Lung (tissue), 11 donors: ENCODE measurements at regions not wholly inside any gene's neighbourhood (a gene's known extent, or its start where the extent isn't known, plus 50 kb on each side); places are given as distances from the start of the nearest gene placed in this dataset.

Experiments used
- ATAC-seq: fragments of 200-7000 bp; cut with Tn5 transposase; one replicate; pipeline ENCODE4 v1.9.1; 2020; ENCODE audit warnings: moderate number of reproducible peaks; ENCODE audit not compliant: insufficient read depth, low FRiP score
- DNase-seq, 3 donors: peaks; one replicate each; pipeline ENCODE4 v3.0.0-alpha.2; 2013 to 2017
- H3K27ac ChIP-seq, 2 donors: one replicate each; pipeline ENCODE4 v1.5.1; 2013; ENCODE audit warnings: mild to moderate bottlenecking in 2 of 2, moderate library complexity in 2 of 2, control low read depth in 1 of 2, inconsistent platforms in 1 of 2, low read depth in 1 of 2, low read length in 1 of 2
- H3K27me3 ChIP-seq, 3 donors: one replicate each; pipeline ENCODE4 v1.5.1; 2013; ENCODE audit warnings: low read length in 2 of 3; ENCODE audit not compliant: control insufficient read depth in 3 of 3, insufficient read depth in 3 of 3
- H3K36me3 ChIP-seq, 4 donors: one replicate each; pipeline ENCODE4 v1.5.1; 2013; ENCODE audit warnings: low read length in 4 of 4, mild to moderate bottlenecking in 1 of 4, moderate library complexity in 1 of 4; ENCODE audit not compliant: control insufficient read depth in 4 of 4, insufficient read depth in 4 of 4
- H3K4me1 ChIP-seq, 5 donors: one replicate each; pipeline ENCODE4 v1.5.1; 2013; ENCODE audit warnings: low read length in 5 of 5, mild to moderate bottlenecking in 2 of 5, moderate library complexity in 1 of 5; ENCODE audit not compliant: control insufficient read depth in 5 of 5, insufficient read depth in 5 of 5
- H3K4me3 ChIP-seq: one replicate; pipeline ENCODE4 v1.5.1; 2013; ENCODE audit warnings: mild to moderate bottlenecking, control low read depth, moderate library complexity
- H3K9ac ChIP-seq, 2 donors: one replicate each; pipeline ENCODE4 v1.5.1; 2013; ENCODE audit warnings: low read length in 2 of 2, control low read depth in 1 of 2; ENCODE audit not compliant: insufficient read depth in 1 of 2
- H3K9me3 ChIP-seq, 4 donors: one replicate each; pipeline ENCODE4 v1.5.1; 2013; ENCODE audit warnings: low read length in 3 of 4, mild to moderate bottlenecking in 1 of 4, moderate library complexity in 1 of 4; ENCODE audit not compliant: control insufficient read depth in 4 of 4, insufficient read depth in 3 of 4
- CTCF ChIP-seq: IDR thresholded peaks from 2 replicates; pipeline ENCODE4 v1.5.1; 2012; ENCODE audit warnings: mild to moderate bottlenecking; ENCODE audit errors: control extremely low read depth, extremely low read depth
- WGBS, 2 donors: extraction: QIAGEN DNeasy Blood & Tissue Kit; methylation state at CpG; one replicate each; pipeline ENCODE4 v1.1.7; 2013; 5-methylcytosine and 5-hydroxymethylcytosine counted together
- donor health status: control.
- donor health status: control.
- donor health status: Bipolar disorder and iron deficiency.
- donor health status: healthy.
- donor health status: DM: yes; HTN: yes; CAD: no.

- Histone ChIP-seq H3K36me3 (no peaks in the 10 kb centered on the region), H3K27me3 (no peaks in the 10 kb centered on the region), H3K4me3 (no peak overlapping the region), H3K9me3 (peaks cover 0 to 4% (median 0%) of the 10 kb centered on the region in 4 donors), H3K27ac (no peak overlapping the region), H3K9ac (no peak overlapping the region), H3K4me1 (no peaks in the 10 kb centered on the region)
- DNase-seq (no peak), ATAC-seq (no peak)
- TF ChIP-seq CTCF = no peak
- WGBS, 2 donors = 83 to 87% methylated on average over 18 of the region's 18 CpGs
Observed at GRCh38 chr5:2222246-2222992, 339.7 kb upstream of the IRX4 start.

GRCh38 chr5:2221450-2221849 is 338.7 kb upstream of the IRX4 start:
- Histone ChIP-seq H3K4me1 (no peaks in the 10 kb centered on the region), H3K27me3 (no peaks in the 10 kb centered on the region), H3K4me3 (no peak overlapping the region), H3K27ac (no peak overlapping the region), H3K9ac (no peak overlapping the region), H3K36me3 (no peaks in the 10 kb centered on the region), H3K9me3 (peaks cover 0 to 6% (median 0%) of the 10 kb centered on the region in 4 donors)
- DNase-seq = no peak
- TF ChIP-seq CTCF = no peak
- 81 to 89% methylated on average over 5 of the region's 5 CpGs for WGBS, 2 donors
- ATAC-seq = no peak

GRCh38 chr5:2220741-2221140 is 338.0 kb upstream of the IRX4 start:
- H3K27ac ChIP-seq = no peak overlapping the region
- peaks cover 0 to 3% (median 0%) of the 10 kb centered on the region in 3 donors for H3K27me3 ChIP-seq
- H3K36me3 ChIP-seq = no peaks in the 10 kb centered on the region
- WGBS, 2 donors = 78 to 82% methylated on average over 7 of the region's 7 CpGs
- H3K4me3 ChIP-seq = no peak overlapping the region
- DNase-seq (no peak), ATAC-seq (no peak)
- peaks cover 0 to 6% (median 0%) of the 10 kb centered on the region in 4 donors for H3K9me3 ChIP-seq
- no peaks in the 10 kb centered on the region for H3K4me1 ChIP-seq
- TF ChIP-seq CTCF = no peak
- no peak overlapping the region for H3K9ac ChIP-seq
